GM12872 (cell line): ENCODE measurements at regions not wholly inside any gene's neighbourhood (a gene's known extent, or its start where the extent isn't known, plus 50 kb on each side); places are given as distances from the start of the nearest gene placed in this dataset.

ENCODE experiments used
- TF ChIP-seq, protein P1 (sequence below): IDR thresholded peaks from 3 replicates; pipeline ENCODE4 v1.5.1; 2011; ENCODE audit warnings: low read depth, mild to moderate bottlenecking, low read length, moderate library complexity; ENCODE audit not compliant: insufficient read depth

DNA sequence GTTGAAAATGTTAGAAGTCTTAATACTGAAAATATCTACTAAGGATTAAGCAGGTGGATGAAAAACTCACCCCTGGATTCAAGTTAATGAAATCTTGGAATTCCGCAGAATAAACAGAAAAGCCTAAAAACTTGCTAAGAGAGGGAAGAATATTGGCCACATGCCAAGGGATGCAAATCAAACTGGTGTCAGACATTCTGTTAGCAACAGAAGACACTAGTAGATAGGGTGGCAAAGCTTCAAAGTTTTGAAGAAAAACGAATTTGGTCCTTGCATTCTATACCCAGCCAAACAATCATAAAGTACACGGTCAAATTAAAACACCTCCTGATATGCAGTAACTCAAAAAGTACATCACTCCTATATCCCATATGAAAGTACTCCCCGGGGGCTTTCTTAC, 77.1 kb upstream of the ADTRP start:
- TF ChIP-seq, protein P1, sequence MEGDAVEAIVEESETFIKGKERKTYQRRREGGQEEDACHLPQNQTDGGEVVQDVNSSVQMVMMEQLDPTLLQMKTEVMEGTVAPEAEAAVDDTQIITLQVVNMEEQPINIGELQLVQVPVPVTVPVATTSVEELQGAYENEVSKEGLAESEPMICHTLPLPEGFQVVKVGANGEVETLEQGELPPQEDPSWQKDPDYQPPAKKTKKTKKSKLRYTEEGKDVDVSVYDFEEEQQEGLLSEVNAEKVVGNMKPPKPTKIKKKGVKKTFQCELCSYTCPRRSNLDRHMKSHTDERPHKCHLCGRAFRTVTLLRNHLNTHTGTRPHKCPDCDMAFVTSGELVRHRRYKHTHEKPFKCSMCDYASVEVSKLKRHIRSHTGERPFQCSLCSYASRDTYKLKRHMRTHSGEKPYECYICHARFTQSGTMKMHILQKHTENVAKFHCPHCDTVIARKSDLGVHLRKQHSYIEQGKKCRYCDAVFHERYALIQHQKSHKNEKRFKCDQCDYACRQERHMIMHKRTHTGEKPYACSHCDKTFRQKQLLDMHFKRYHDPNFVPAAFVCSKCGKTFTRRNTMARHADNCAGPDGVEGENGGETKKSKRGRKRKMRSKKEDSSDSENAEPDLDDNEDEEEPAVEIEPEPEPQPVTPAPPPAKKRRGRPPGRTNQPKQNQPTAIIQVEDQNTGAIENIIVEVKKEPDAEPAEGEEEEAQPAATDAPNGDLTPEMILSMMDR: no peak

DNA sequence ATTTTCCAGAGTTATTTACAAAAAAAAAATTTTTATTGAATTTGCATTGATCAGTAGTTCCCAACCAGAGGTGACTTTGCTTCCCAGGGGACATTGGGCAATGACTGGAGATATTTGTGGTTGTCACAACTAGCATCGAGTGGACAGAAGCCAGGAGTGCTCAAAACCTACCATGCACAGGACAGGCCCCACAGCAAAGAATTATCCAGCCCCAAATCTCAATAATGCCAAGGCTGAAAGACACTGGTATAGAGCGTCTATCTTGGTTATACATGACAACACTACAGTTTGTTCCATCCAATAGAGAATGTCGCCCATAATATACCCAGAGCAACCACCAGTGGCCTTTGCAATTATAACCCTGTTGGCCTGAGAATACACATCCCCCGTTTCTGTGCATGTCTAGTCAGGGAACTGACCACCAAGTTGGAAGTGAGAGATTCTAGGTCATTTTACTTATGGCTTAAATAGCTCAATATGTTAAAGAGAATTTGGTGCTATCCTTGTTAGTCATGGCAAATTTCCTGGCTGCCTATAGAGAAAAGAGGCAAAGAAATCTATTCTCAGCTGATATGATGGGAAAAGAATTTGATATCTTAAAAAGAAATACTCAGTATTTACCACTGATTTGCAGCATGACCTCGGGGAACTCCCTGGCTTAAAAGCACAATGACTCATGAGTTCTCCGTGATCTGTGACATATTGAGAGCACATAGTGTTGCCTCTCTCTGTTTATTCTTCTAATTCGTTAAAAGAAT, 76.0 kb upstream of the ADTRP start:
- TF ChIP-seq, protein P1: no peak

DNA sequence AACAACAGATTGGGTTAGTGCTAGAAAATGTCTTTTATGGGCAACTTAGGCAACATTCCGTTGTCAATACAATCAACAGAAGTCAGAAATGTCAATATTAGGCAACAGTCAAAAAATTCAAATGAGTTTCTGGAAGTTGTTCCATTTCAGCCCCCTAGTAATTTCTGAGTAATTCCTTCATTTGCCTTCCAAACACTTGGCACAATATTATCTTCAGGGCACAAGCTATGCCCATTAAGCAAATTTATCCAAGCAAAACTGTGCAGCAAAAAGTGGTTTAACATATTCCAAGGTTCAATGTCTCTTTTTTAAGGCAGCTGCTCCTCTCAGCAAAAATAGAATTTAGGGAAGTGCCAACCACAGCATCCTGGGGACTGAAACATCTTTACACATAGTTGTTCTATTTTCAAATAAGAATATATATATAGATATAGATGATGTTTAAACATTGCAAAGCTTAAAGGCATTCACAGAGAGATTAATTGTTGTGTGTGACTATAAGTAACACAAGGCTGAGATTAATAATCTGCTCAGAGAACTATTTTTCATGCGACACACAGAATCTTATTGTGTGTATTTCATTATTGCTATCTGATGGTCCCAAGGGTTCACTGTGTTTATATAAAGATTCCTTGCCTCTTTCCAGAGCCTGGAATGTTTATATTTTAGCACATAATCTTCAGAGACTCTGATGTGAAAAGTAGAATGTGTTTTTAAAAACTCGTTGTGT, 75.2 kb upstream of the ADTRP start:
- TF ChIP-seq, protein P1: no peak

DNA sequence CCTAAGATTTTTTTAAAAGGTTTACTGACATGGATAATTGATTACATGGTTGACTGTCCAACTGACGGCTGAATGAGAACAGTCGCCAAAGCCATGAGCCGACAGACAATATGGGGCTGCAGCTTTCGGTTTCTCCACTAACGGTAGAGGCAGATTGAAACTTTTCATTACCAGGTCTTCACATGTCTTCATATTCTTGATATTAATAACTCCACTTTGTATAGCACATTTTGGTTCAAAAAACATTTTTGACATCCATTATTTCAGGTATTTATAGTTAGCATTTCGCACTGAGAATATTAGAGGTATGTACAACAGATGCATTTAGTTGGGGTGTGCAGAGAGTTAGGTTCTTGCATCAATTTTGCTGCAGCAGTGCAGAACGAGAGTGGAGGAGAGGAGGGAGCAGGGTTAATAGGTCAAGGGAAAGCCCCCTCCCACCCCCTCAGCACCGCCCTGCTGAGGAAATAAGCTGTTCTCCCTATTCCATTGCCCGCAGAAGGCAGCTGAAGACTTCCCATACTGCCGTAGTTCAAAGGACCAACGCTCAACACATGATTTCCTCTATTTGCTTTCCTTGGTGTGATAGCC, 73.6 kb upstream of the ADTRP start:
- TF ChIP-seq, protein P1: no peak

DNA sequence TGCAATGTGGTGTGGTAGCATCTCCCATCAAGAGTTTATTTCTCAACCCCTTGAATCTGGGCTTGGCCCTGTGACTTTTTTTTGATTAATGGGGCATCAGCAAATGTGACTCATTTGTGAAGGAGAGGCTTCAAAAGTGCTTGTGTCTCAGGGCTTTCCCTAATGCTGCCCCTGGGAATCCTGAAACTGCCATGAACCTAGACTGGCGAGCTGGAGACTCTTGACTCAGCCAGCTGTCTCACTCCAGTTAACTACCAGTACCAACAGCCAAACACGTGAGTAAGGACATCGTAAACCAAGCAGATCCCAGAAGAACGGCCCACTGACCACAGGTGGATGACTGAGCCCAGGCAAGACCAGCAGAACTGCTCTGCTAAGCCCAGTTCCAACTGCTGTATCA, 72.8 kb upstream of the ADTRP start:
- TF ChIP-seq, protein P1: no peak

DNA sequence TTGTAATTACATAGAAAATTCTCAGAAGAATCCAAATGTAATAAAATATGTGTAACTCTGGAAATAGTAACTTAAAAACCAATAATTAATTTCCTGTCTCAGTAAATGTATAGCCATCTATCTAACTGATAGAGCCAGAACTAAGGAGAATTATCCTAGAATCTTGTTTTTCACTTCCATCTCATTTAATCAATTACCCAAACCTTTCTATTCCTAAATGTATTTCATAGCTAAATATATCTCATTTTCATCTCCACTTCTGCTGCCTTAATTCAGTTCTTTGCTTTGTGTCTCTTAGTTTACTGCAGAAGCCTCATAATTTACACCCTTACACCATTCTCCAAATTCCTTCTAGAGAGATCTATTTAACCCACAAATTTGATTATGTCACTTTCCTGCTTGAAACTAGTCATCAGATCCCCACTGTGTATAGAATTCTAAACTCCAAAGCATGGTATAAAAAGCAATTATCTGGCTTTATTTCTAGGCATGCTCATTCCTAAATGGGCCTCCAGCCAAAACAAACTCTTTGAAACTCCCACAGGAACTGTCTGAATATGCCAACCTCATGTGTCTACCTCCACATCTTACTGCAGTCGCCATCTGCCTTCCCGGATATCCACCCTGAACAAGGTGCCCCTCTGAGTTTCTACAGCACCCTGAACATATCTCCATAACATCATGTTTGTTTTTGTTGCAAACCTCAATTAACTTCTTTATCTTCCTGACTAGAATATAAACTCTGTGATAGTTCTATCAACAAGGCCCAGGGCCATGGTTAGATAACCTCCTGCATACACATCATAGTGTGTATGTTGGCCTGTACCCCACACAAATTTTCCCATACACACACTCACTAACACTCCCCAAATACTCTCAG, 70.5 kb upstream of the ADTRP start:
- TF ChIP-seq, protein P1: no peak

DNA sequence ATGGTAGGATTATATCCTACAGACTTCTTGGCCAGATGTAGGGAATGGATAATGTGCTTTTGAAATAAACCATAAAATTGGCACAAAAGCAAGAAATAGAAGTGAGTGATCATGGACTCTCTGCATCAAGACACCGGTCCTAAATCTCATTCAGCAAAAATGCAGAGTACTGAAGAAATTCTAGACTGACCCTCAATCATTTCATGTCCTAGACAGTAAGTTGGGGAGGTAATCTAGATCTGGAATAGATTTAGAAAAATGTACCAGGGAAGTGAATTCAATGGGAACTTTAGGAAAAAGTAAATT, 69.7 kb upstream of the ADTRP start:
- TF ChIP-seq, protein P1: no peak
